WERI-Rb-1 (cell line): ENCODE measurements at regions not wholly inside any gene's neighbourhood (a gene's known extent, or its start where the extent isn't known, plus 50 kb on each side); places are given as distances from the start of the nearest gene placed in this dataset.
A peak's percentile ranks its signal among the peaks of the same experiment; 100 is the strongest.
"Not testable (repeated sequence)": the region's sequence is repeated elsewhere in the genome, so short reads cannot be mapped to it uniquely, and the experiment has no call there.

Experiments
- DNase-seq: peaks from one replicate; pipeline ENCODE4 v3.0.0-alpha.2; 2020
- H3K27ac ChIP-seq: fragments of 250-450 bp; sonication (Bioruptor Pico); 2 replicates; pipeline ENCODE4 v1.5.1; 2020; ENCODE audit warnings: mild to moderate bottlenecking, moderate library complexity
- H3K27me3 ChIP-seq: fragments of 250-450 bp; sonication (Bioruptor Pico); 2 replicates; pipeline ENCODE4 v1.5.1; 2021; ENCODE audit warnings: mild to moderate bottlenecking, low read depth, moderate library complexity; ENCODE audit not compliant: insufficient read depth, severe bottlenecking
- H3K36me3 ChIP-seq: fragments of 250-450 bp; sonication (Bioruptor Pico); 2 replicates; pipeline ENCODE4 v1.5.1; 2020; ENCODE audit warnings: mild to moderate bottlenecking, moderate library complexity
- H3K4me3 ChIP-seq: 2 replicates; pipeline ENCODE4 v1.5.1; 2011; ENCODE audit warnings: low read depth, mild to moderate bottlenecking, control low read depth, low read length
- H3K9me3 ChIP-seq: fragments of 250-450 bp; sonication (Bioruptor Pico); 2 replicates; pipeline ENCODE4 v1.5.1; 2021; ENCODE audit warnings: mild to moderate bottlenecking, moderate library complexity; ENCODE audit not compliant: severe bottlenecking
- CTCF ChIP-seq: IDR thresholded peaks from 2 replicates; pipeline ENCODE4 v1.5.1; 2011; ENCODE audit warnings: low read depth, mild to moderate bottlenecking, control low read depth, inconsistent platforms, low read length

DNA sequence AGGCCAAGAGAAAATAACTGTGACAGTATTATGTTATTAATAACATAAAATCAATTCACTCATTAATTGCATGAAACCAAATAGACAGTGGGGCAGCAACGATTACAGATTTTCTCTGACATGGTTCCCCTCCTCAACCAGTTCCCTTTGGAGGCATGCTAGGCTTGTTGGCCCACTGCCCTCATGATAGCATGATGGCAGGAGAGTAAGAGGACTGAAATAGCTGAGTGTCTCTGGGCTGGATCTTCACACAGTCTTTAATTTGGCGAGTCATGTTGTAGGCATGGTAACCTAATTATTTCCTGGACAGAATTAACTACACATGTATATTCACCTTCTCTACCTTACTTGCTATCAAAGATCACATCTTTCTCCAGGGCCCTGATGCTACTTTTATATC lies 266.2 kb upstream of the PELI2 start:
- Histone ChIP-seq H3K27me3 (no peaks in the 10 kb centered on the region), H3K27ac (no peak overlapping the region), H3K36me3 (no peaks in the 10 kb centered on the region), H3K9me3 (no peaks in the 10 kb centered on the region), H3K4me3 (no peak overlapping the region)
- DNase-seq: no peak
- no peak for TF ChIP-seq CTCF

- H3K4me3 ChIP-seq: no peak overlapping the region
- peaks cover 9% of the 10 kb centered on the region for H3K9me3 ChIP-seq
- TF ChIP-seq CTCF: no peak
- H3K27me3 ChIP-seq: no peaks in the 10 kb centered on the region
- H3K27ac ChIP-seq: no peak overlapping the region
- H3K36me3 ChIP-seq: no peaks in the 10 kb centered on the region
- DNase-seq: no peak
Measured at GRCh38 chr14:55855751-55856150, 262.5 kb upstream of the PELI2 start.

GRCh38 chr14:55858604-55859003 lies 259.6 kb upstream of the PELI2 start:
- no peak for DNase-seq
- TF ChIP-seq CTCF: no peak
- Histone ChIP-seq H3K27me3 (no peaks in the 10 kb centered on the region), H3K4me3 (no peak overlapping the region), H3K27ac (no peak overlapping the region), H3K36me3 (no peaks in the 10 kb centered on the region), H3K9me3 (peaks cover 12% of the 10 kb centered on the region)

DNA sequence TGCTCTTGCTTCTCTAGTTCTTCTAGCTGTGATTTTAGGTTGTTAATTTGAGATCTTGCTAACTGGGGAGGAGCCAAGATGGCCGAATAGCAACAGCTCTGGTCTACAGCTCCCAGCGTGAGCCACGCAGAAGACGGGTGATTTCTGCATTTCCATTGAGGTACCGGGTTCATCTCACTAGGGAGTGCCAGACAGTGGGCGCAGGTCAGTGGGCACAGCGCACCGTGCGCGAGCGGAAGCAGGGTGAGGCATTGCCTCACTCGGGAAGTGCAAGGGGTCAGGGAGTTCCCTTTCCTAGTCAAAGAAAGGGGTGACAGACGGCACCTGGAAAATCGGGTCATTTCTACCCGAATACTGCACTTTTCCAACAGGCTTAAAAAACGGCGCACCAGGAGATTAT lies 256.6 kb upstream of the PELI2 start:
- not testable (repeated sequence) for H3K36me3 ChIP-seq, H3K4me3 ChIP-seq, DNase-seq, H3K27me3 ChIP-seq, H3K27ac ChIP-seq
- H3K9me3 ChIP-seq: peaks cover 22% of the 10 kb centered on the region

DNA sequence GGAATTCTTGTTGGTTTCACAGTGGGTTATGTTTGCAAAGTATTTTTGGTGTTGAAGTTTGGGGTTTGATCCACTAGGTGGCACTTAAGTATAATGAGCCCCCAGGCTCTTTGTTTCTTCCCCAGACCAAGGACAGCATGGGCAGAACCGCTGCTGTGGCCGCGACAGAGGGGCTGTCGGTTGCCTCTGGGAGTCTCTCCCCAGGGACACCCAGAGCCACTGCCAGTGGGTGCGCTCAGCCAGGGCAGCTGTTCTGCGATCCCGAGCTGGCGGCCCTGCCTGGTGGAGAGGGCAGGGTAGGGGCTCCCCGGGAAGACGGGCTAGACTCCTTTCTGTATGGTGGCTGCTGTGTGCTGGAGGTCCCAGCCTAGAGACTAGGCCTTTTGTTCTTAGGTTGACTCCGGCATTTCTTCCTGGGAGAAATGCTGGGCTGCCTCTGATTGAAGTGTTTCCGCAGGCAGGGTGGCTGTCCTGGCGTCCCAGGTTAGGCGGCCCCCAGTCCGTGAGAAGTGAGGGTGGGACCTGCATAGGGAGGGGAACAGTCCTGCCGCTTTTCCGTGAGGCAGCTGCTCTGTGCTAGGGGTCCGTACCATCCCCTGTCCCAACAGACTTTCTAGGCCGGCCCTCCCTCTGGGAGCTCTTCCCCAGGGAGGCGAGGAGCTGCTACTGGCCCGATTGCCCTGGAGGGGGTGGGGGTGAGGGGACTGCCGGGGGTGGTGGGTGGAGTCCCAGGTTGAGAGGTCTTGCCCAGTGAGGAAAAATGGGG lies 253.1 kb upstream of the PELI2 start:
- no peaks in the 10 kb centered on the region for H3K36me3 ChIP-seq
- no peak overlapping the region for H3K4me3 ChIP-seq
- DNase-seq: no peak
- no peaks in the 10 kb centered on the region for H3K27me3 ChIP-seq
- peak; percentile 42; the same call in 1 of the 2 replicates for TF ChIP-seq CTCF
- peaks cover 20% of the 10 kb centered on the region for H3K9me3 ChIP-seq
- no peak overlapping the region for H3K27ac ChIP-seq

GRCh38 chr14:55867311-55867710 lies 250.9 kb upstream of the PELI2 start:
- H3K27ac ChIP-seq: no peak overlapping the region
- peaks cover 13% of the 10 kb centered on the region for H3K9me3 ChIP-seq
- H3K27me3 ChIP-seq: no peaks in the 10 kb centered on the region
- TF ChIP-seq CTCF: no peak
- DNase-seq: no peak
- H3K4me3 ChIP-seq: no peak overlapping the region
- no peaks in the 10 kb centered on the region for H3K36me3 ChIP-seq
